ENCODE measurements at regions not wholly inside any gene's neighbourhood (a gene's known extent, or its start where the extent isn't known, plus 50 kb on each side); places are given as distances from the start of the nearest gene placed in this dataset.

DNA sequence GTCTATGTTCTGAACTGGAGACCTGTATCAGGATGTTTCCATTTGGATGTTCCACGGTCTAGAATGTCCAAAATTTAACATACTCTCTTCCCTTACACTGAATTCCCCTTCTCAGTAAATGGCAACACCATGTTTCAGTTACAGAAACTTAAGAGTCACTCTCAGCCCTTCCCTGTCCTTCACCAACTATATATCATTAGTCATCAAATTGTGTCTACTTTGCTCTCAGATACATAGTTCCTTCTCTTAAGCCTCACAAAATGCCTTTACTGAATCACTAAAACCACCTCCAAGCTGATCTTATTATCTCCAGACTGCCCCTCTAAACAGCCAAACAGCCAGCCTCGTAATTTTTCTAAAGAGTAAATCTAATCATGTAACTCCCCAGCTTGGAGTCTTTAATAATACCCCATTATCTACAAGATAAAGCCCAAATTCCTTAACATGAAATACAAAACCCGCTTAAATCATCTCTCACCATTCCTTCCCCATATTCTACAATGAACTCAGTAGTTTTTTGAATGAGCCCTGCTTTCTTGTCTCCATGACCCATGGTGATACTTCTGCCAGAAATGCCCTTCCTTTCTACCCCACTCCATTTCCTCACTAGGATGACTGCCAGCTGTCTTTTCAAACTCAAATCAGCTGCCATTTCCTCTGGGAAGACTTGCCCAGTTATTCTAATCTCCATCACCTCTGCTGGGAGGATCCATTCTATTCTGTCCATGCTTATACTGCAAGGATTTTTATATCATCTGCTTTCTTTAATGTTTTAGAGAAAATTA is 102.7 kb upstream of the ARHGAP42 start:
- TF ChIP-seq, protein P1, sequence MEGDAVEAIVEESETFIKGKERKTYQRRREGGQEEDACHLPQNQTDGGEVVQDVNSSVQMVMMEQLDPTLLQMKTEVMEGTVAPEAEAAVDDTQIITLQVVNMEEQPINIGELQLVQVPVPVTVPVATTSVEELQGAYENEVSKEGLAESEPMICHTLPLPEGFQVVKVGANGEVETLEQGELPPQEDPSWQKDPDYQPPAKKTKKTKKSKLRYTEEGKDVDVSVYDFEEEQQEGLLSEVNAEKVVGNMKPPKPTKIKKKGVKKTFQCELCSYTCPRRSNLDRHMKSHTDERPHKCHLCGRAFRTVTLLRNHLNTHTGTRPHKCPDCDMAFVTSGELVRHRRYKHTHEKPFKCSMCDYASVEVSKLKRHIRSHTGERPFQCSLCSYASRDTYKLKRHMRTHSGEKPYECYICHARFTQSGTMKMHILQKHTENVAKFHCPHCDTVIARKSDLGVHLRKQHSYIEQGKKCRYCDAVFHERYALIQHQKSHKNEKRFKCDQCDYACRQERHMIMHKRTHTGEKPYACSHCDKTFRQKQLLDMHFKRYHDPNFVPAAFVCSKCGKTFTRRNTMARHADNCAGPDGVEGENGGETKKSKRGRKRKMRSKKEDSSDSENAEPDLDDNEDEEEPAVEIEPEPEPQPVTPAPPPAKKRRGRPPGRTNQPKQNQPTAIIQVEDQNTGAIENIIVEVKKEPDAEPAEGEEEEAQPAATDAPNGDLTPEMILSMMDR (IDR thresholded peaks at IDR 0.05): no peak
- TF ChIP-seq POLR2AphosphoS5 (IDR thresholded peaks at IDR 0.05): no peak
- TF ChIP-seq POLR2A (IDR thresholded peaks at IDR 0.05): no peak
- TF ChIP-seq EP300 (IDR thresholded peaks at IDR 0.05): no peak

All from stomach (tissue), 4 donors.